ENCODE measurements at regions not wholly inside any gene's neighbourhood (a gene's known extent, or its start where the extent isn't known, plus 50 kb on each side); places are given as distances from the start of the nearest gene placed in this dataset.

- DNase-seq, result no peak
Measured at GRCh38 chr6:53744321-53744720, 50.5 kb upstream of the LRRC1 start.

GRCh38 chr6:53741034-53741823 is 53.6 kb upstream of the LRRC1 start:
- DNase-seq, result no peak

- DNase-seq, result no peak
Measured at GRCh38 chr6:53737746-53738145, 57.1 kb upstream of the LRRC1 start.

GRCh38 chr6:53735896-53736295 is 58.9 kb upstream of the LRRC1 start:
- DNase-seq, result no peak

- peak; percentile 20 for DNase-seq
Measured at GRCh38 chr6:53734473-53735299, 60.1 kb upstream of the LRRC1 start.

GRCh38 chr6:53731866-53732636 is 62.8 kb upstream of the LRRC1 start:
- DNase-seq, result no peak

- no peak for DNase-seq
Measured at GRCh38 chr6:53730767-53731166, 64.0 kb upstream of the LRRC1 start.

- DNase-seq, result peak; percentile 35
Measured at GRCh38 chr6:53728570-53729194, 63.1 kb upstream of the KLHL31 start.

- no peak for DNase-seq
Measured at GRCh38 chr6:53727748-53728147, 62.2 kb upstream of the KLHL31 start.

GRCh38 chr6:53725791-53726575 is 60.4 kb upstream of the KLHL31 start:
- DNase-seq, result peak; percentile 74

GRCh38 chr6:53724501-53724900 is 58.9 kb upstream of the KLHL31 start:
- peak; percentile 24 for DNase-seq

- no peak for DNase-seq
Measured at GRCh38 chr6:53723331-53723730, 57.8 kb upstream of the KLHL31 start.

- DNase-seq, result no peak
Measured at GRCh38 chr6:53721766-53722165, 56.2 kb upstream of the KLHL31 start.

GRCh38 chr6:53718597-53719460 is 53.3 kb upstream of the KLHL31 start:
- DNase-seq, result peak; percentile 76

- DNase-seq, result no peak
Measured at GRCh38 chr6:53717566-53717965, 52.0 kb upstream of the KLHL31 start.

- no peak for DNase-seq
Measured at GRCh38 chr6:53715434-53715833, 49.9 kb upstream of the KLHL31 start.
